ENCODE measurements at regions not wholly inside any gene's neighbourhood (a gene's known extent, or its start where the extent isn't known, plus 50 kb on each side); places are given as distances from the start of the nearest gene placed in this dataset.

DNA sequence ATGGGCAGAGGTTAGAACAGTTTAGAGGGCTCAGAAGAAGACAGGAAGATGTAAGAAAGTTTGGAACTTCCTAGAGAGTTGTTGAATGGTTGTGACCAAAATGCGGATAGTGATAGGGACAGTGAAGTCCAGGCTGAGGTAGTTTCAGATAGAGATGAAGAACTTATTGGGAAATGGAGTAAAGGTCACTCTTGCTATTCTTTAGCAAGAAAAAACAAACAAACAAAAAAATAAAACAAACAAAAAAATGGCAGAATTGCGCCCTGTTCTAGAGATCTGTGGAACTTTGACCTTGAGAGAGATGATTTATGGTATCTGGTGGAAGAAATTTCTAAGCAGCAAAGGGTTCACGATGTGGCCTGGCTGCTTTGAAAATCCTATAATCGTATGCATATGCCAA is 185.1 kb upstream of the SFRP2 start:
- TF ChIP-seq, protein P1, sequence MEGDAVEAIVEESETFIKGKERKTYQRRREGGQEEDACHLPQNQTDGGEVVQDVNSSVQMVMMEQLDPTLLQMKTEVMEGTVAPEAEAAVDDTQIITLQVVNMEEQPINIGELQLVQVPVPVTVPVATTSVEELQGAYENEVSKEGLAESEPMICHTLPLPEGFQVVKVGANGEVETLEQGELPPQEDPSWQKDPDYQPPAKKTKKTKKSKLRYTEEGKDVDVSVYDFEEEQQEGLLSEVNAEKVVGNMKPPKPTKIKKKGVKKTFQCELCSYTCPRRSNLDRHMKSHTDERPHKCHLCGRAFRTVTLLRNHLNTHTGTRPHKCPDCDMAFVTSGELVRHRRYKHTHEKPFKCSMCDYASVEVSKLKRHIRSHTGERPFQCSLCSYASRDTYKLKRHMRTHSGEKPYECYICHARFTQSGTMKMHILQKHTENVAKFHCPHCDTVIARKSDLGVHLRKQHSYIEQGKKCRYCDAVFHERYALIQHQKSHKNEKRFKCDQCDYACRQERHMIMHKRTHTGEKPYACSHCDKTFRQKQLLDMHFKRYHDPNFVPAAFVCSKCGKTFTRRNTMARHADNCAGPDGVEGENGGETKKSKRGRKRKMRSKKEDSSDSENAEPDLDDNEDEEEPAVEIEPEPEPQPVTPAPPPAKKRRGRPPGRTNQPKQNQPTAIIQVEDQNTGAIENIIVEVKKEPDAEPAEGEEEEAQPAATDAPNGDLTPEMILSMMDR (IDR thresholded peaks at IDR 0.05; ENCODE audit: insufficient read depth, low read length, severe bottlenecking), result no peak
- Histone ChIP-seq H3K36me3 (ENCODE audit: control insufficient read depth, insufficient read depth, low read length) (no peaks in the 10 kb centered on the region), H3K4me3 (ENCODE audit: low read depth, low read length) (no peak overlapping the region), H3K27me3 (ENCODE audit: control insufficient read depth, insufficient read depth, low read length) (no peaks in the 10 kb centered on the region)
- DNase-seq (ENCODE audit: low read depth), result no peak
- FAIRE-seq, result no peak

DNA sequence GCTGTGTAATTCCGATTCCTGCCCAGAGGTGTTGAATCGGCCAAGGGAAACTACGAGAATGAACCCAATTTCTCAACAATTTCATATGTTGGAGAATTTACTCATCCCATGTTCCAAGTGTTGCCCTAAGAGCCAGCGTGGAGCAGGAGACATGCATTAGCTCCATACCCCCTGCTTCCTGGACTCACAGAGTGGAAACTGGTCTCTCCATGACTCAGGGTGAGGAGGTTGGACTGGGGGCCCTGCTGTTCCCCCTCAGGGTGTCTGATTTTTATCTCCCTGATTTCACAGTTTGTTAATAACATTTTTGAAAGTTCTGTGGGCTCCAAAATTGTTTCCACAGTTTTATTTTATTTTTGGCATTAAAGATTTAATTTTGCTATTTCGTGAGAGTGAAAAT is 183.0 kb upstream of the SFRP2 start:
- DNase-seq (ENCODE audit: low read depth), result no peak
- Histone ChIP-seq H3K27me3 (ENCODE audit: control insufficient read depth, insufficient read depth, low read length) (no peaks in the 10 kb centered on the region), H3K36me3 (ENCODE audit: control insufficient read depth, insufficient read depth, low read length) (no peaks in the 10 kb centered on the region), H3K4me3 (ENCODE audit: low read depth, low read length) (no peak overlapping the region)
- TF ChIP-seq, protein P1 (IDR thresholded peaks at IDR 0.05; ENCODE audit: insufficient read depth, low read length, severe bottlenecking), result no peak
- no peak for FAIRE-seq

DNA sequence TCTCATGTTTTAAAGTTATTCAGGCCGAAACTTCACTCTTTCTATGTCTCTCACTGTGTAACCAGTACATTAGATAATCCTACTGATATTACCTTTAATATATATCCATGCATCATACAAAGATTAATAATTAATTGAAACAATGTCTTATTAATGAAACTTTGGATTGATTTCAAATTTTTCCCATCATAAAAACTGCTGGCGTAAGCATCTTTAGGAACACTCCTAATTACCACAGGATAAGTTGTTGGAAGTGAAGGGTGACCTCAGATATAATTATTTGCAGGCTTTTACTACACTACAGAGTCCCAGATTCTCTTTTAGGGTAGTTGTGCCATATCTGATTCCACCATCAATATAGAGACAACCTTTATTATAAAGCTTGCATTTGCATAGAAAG is 181.3 kb upstream of the SFRP2 start:
- H3K36me3 ChIP-seq (ENCODE audit: control insufficient read depth, insufficient read depth, low read length), result no peaks in the 10 kb centered on the region
- TF ChIP-seq, protein P1 (IDR thresholded peaks at IDR 0.05; ENCODE audit: insufficient read depth, low read length, severe bottlenecking), result no peak
- no peak for FAIRE-seq

DNA sequence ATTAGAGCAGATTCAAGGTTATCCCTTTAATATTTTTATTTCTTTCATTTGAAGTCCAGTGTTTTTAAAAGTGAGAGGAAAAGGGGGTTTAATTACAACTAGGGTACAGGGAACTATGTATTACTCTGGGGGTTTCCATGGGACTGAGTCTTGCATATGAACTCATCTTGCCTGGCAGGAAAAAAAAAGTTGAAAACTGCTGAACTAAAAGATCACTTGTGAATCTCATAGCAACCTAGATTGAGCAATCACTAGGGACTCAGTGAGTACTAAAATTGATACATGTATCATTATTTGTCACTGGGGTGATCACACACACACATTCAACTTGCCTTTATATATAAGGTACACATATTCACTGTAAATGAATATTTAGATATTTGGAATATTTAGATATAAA is 180.7 kb upstream of the SFRP2 start:
- no peaks in the 10 kb centered on the region for H3K36me3 ChIP-seq (ENCODE audit: control insufficient read depth, insufficient read depth, low read length)
- FAIRE-seq, result no peak
- TF ChIP-seq, protein P1 (IDR thresholded peaks at IDR 0.05; ENCODE audit: insufficient read depth, low read length, severe bottlenecking), result no peak
- H3K27me3 ChIP-seq (ENCODE audit: control insufficient read depth, insufficient read depth, low read length), result no peaks in the 10 kb centered on the region
- no peak overlapping the region for H3K4me3 ChIP-seq (ENCODE audit: low read depth, low read length)
- no peak for DNase-seq (ENCODE audit: low read depth)

More for the DNA sequence above, 181.3 kb upstream of the SFRP2 start:
- no peak overlapping the region for H3K4me3 ChIP-seq (ENCODE audit: low read depth, low read length)
- no peaks in the 10 kb centered on the region for H3K27me3 ChIP-seq (ENCODE audit: control insufficient read depth, insufficient read depth, low read length)
- no peak for DNase-seq (ENCODE audit: low read depth)

DNA sequence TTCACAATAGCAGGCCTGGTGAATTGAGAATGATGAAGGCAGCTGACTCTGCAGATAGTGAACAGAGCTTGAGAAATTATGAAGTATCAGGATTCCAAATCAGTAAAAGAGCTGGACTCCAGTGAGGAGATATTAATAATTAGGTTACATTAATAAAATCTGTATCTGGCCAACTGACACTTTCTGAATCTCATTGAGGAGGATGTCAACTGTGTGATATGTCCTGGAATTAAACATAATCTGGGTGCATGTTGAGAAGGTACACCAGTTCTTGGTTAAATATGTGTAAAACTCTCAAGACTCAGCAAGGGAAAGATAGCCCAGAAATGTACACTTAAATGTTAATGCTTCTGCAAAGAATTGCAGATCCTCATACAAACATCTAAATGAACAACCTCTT is 177.8 kb upstream of the SFRP2 start:
- DNase-seq (ENCODE audit: low read depth), result no peak
- no peak for FAIRE-seq
- H3K36me3 ChIP-seq (ENCODE audit: control insufficient read depth, insufficient read depth, low read length), result no peaks in the 10 kb centered on the region
- H3K27me3 ChIP-seq (ENCODE audit: control insufficient read depth, insufficient read depth, low read length), result no peaks in the 10 kb centered on the region
- TF ChIP-seq, protein P1 (IDR thresholded peaks at IDR 0.05; ENCODE audit: insufficient read depth, low read length, severe bottlenecking), result no peak
- H3K4me3 ChIP-seq (ENCODE audit: low read depth, low read length), result no peak overlapping the region

DNA sequence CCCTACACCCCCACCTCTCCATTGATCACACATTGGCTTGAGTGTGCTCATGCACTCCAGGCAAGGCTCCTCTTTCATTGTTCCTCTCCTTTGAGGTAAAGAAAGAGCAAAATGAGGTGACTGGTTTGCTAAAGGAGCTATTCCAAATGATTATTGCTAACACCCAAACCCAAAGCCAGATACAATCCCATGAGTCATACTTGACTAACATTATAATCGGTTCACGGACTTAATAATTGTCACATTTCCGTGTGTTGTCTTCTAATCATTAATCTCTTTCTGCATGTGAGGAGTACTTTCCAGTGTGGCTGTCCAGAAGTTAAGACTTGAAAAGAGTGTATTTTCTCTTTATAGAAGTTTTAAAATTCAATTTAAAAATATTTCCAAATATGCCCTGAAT is 174.3 kb upstream of the SFRP2 start:
- Histone ChIP-seq H3K36me3 (ENCODE audit: control insufficient read depth, insufficient read depth, low read length) (no peaks in the 10 kb centered on the region), H3K4me3 (ENCODE audit: low read depth, low read length) (no peak overlapping the region), H3K27me3 (ENCODE audit: control insufficient read depth, insufficient read depth, low read length) (no peaks in the 10 kb centered on the region)
- TF ChIP-seq, protein P1 (IDR thresholded peaks at IDR 0.05; ENCODE audit: insufficient read depth, low read length, severe bottlenecking), result no peak
- FAIRE-seq (no peak), DNase-seq (ENCODE audit: low read depth) (no peak)
